ENCODE measurements at regions not wholly inside any gene's neighbourhood (a gene's known extent, or its start where the extent isn't known, plus 50 kb on each side); places are given as distances from the start of the nearest gene placed in this dataset.

DNA sequence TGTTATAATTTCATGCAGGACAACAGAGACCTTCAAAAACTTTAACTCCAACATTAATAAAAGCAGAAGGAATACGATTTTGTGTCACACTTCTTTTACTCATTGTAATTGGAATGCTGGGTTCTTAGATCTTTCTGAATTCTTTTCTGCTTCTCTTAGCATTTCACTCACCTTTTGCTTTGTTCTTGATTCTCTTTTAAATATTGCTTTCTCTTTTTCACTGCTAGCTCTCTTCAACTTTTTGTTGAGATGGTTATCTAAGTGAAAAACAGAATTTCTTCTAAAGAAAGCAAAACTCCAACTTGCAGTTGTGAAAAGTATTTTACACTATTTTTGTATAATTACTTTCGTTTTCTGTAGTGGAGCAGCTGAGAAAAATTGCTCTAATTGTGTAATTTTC is 212.6 kb upstream of the KIF2A start:
- Histone ChIP-seq H3K9me1 (replicated peaks; ENCODE audit: control insufficient read depth, extremely low read depth, insufficient read depth, low read length) (no peaks in the 10 kb centered on the region), H4K20me1 (replicated peaks; ENCODE audit: control insufficient read depth, extremely low read depth, insufficient read depth, low read length) (no peaks in the 10 kb centered on the region), H3K79me2 (ENCODE audit: control insufficient read depth, insufficient read depth, low read length) (no peaks in the 10 kb centered on the region), H3K9ac (replicated peaks; ENCODE audit: extremely low read depth, insufficient read depth, low read length) (no peak overlapping the region), H3K4me2 (ENCODE audit: insufficient read depth, low read length) (peak overlapping the region; percentile 31), H3K36me3 (ENCODE audit: control insufficient read depth in 2 of 2, extremely low read depth in 1 of 2, insufficient read depth in 2 of 2, low read length in 2 of 2) (no peaks in the 10 kb centered on the region), H3K27me3 (ENCODE audit: control insufficient read depth in 2 of 2, insufficient read depth in 2 of 2, low read length in 2 of 2) (peaks cover 0 to 5% of the 10 kb centered on the region in 2 experiments), H3K9me3 (replicated peaks; ENCODE audit: control insufficient read depth, insufficient read depth, low read length) (no peaks in the 10 kb centered on the region), H3K4me3 (replicated peaks in 1 of 3; ENCODE audit: insufficient read depth in 1 of 3, low read depth in 1 of 3, low read length in 3 of 3) (no peak overlapping the region), H3K27ac (ENCODE audit: insufficient read depth, low read depth, low read length) (no peak overlapping the region), H2AFZ (ENCODE audit: low read depth, low read length) (no peak overlapping the region), H3K4me1 (ENCODE audit: control insufficient read depth, extremely low read depth, insufficient read depth, low read length) (no peaks in the 10 kb centered on the region)
- ChIA-PET POLR2A (no interaction called here), CTCF (interaction anchor here (0.9 to 1.4 kb wide), 3 partner anchors 9 to 50 kb away, joined by 3 to 5 read pairs (median 4); no protein-coding TSS in a partner anchor)
- TF ChIP-seq MYC (IDR thresholded peaks at IDR 0.05; ENCODE audit: low read depth, low read length): no peak
- no peak for TF ChIP-seq GATA2 (IDR thresholded peaks at IDR 0.05; ENCODE audit: insufficient read depth, insufficient read length, low read depth, low read length)
- TF ChIP-seq EZH2 (IDR thresholded peaks at IDR 0.05; ENCODE audit: borderline replicate concordance, low read depth, low read length, severe bottlenecking): no peak
- no peak for TF ChIP-seq FOS (IDR thresholded peaks at IDR 0.05; ENCODE audit: borderline replicate concordance, insufficient read depth, low read length)
- no peak for TF ChIP-seq CTCF (IDR thresholded peaks at IDR 0.05; ENCODE audit: extremely low read depth in 1 of 2, insufficient read depth in 1 of 2, low read depth in 1 of 2, low read length in 2 of 2)
- DNase-seq (ENCODE audit: low read depth, low spot score) (no peak), FAIRE-seq (peak; percentile 33)
- no TSS peak for BruUV-seq (replicated peaks)
- dilution Hi-C loops (cut with MboI; ENCODE audit: extremely low pct_ligation_motif_present, low sequenced_read_pairs): no loop called here
- intact Hi-C loops (cut with micrococcal nuclease): no loop called here

- Histone ChIP-seq H3K9me3 (replicated peaks; ENCODE audit: control insufficient read depth, insufficient read depth, low read length) (no peaks in the 10 kb centered on the region), H3K27ac (ENCODE audit: insufficient read depth, low read depth, low read length) (no peak overlapping the region), H3K4me2 (ENCODE audit: insufficient read depth, low read length) (peak overlapping the region; percentile 31), H3K27me3 (ENCODE audit: control insufficient read depth in 2 of 2, insufficient read depth in 2 of 2, low read length in 2 of 2) (peaks cover 0 to 5% of the 10 kb centered on the region in 2 experiments), H3K9me1 (replicated peaks; ENCODE audit: control insufficient read depth, extremely low read depth, insufficient read depth, low read length) (no peaks in the 10 kb centered on the region), H3K79me2 (ENCODE audit: control insufficient read depth, insufficient read depth, low read length) (no peaks in the 10 kb centered on the region), H3K4me1 (ENCODE audit: control insufficient read depth, extremely low read depth, insufficient read depth, low read length) (no peaks in the 10 kb centered on the region), H3K4me3 (replicated peaks in 1 of 3; ENCODE audit: insufficient read depth in 1 of 3, low read depth in 1 of 3, low read length in 3 of 3) (no peak overlapping the region), H3K9ac (replicated peaks; ENCODE audit: extremely low read depth, insufficient read depth, low read length) (no peak overlapping the region), H2AFZ (ENCODE audit: low read depth, low read length) (no peak overlapping the region), H3K36me3 (ENCODE audit: control insufficient read depth in 2 of 2, extremely low read depth in 1 of 2, insufficient read depth in 2 of 2, low read length in 2 of 2) (no peaks in the 10 kb centered on the region), H4K20me1 (replicated peaks; ENCODE audit: control insufficient read depth, extremely low read depth, insufficient read depth, low read length) (no peaks in the 10 kb centered on the region)
- no peak for TF ChIP-seq EZH2 (IDR thresholded peaks at IDR 0.05; ENCODE audit: borderline replicate concordance, low read depth, low read length, severe bottlenecking)
- TF ChIP-seq CTCF (IDR thresholded peaks at IDR 0.05; ENCODE audit: extremely low read depth in 1 of 2, insufficient read depth in 1 of 2, low read depth in 1 of 2, low read length in 2 of 2): no peak
- no peak for TF ChIP-seq JUN (IDR thresholded peaks at IDR 0.05; ENCODE audit: borderline replicate concordance, insufficient read depth, insufficient read length, low read depth)
- no peak for TF ChIP-seq FOS (IDR thresholded peaks at IDR 0.05; ENCODE audit: borderline replicate concordance, insufficient read depth, low read length)
- TF ChIP-seq, protein P1, sequence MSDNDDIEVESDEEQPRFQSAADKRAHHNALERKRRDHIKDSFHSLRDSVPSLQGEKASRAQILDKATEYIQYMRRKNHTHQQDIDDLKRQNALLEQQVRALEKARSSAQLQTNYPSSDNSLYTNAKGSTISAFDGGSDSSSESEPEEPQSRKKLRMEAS (IDR thresholded peaks at IDR 0.05; ENCODE audit: insufficient read depth, insufficient read length): no peak
- TF ChIP-seq GATA2 (IDR thresholded peaks at IDR 0.05; ENCODE audit: insufficient read depth, insufficient read length, low read depth, low read length): no peak
- TF ChIP-seq POLR2A (IDR thresholded peaks at IDR 0.05; ENCODE audit: low read depth, low read length): no peak
- no peak for TF ChIP-seq MYC (IDR thresholded peaks at IDR 0.05; ENCODE audit: low read depth, low read length)
- TF ChIP-seq POLR2AphosphoS5 (IDR thresholded peaks at IDR 0.05; ENCODE audit: insufficient read depth, low read depth, low read length): no peak
- FAIRE-seq (no peak), DNase-seq (ENCODE audit: low read depth, low spot score) (peak; percentile 22)
- no TSS peak for BruUV-seq (replicated peaks)
- intact Hi-C loops (cut with micrococcal nuclease): no loop called here
- ChIA-PET CTCF (interaction anchor here (0.9 to 1.4 kb wide), 3 partner anchors 10 to 50 kb away, joined by 3 to 5 read pairs (median 4); no protein-coding TSS in a partner anchor), POLR2A (no interaction called here)
- dilution Hi-C loops (cut with MboI; ENCODE audit: extremely low pct_ligation_motif_present, low sequenced_read_pairs): no loop called here
Measured at GRCh38 chr5:62093976-62094375, 212.0 kb upstream of the KIF2A start.
